ENCODE measurements at regions not wholly inside any gene's neighbourhood (a gene's known extent, or its start where the extent isn't known, plus 50 kb on each side); places are given as distances from the start of the nearest gene placed in this dataset.

DNA sequence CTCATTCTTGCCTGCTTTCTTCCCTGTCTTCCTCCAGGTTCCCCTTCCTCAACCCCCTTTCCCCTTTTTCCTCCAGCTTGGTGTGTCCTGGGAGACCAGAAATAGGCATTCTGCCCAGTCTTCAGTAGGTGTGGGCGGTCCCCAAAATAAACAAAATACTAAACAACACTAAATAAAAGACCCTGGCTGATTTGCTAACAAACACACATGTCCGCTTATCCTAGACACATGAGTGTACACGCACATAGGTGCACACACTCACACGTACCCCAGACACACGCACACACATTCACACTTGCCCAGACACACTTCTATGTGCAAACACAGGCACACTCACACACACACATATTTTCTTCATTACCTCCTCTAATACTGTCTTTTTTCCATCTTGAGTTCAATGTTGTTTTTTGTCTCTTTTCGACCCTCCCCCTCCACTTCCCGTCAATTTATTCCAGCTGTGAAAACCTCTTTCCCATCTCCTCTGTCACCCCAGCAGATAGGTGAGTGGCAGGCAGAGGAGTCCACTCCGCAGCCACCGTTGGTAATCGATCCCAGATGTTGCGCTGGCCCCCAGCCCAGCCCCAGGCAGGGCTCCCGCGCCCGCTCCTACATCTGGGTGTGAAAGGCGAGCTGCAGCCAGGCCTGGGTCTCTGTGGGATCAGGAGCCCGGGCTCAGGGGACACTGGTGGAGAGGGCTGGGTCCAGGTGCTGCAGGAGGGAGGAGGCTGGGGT, 56.9 kb upstream of the FOXP4 start:
- Mint-ChIP-seq H3K4me3 (peak overlapping the region; percentile 69), H3K9me3 (no peaks in the 10 kb centered on the region), H3K4me1 (peaks cover 79% of the 10 kb centered on the region), H3K36me3 (no peaks in the 10 kb centered on the region), H3K27ac (peak overlapping the region; percentile 27), H3K27me3 (ENCODE audit: insufficient read depth, low read depth) (peaks cover 22% of the 10 kb centered on the region)
- Histone ChIP-seq H3K36me3 (no peaks in the 10 kb centered on the region), H3K27me3 (peaks cover 56% of the 10 kb centered on the region), H4K20me1 (ENCODE audit: low read depth) (peaks cover 3% of the 10 kb centered on the region), H3K9me3 (ENCODE audit: low read depth) (no peaks in the 10 kb centered on the region), H2AFZ (replicated peaks) (no peak overlapping the region), H3K79me2 (ENCODE audit: low read depth) (no peaks in the 10 kb centered on the region), H3K4me3 (no peak overlapping the region), H3K4me1 (peaks cover 42% of the 10 kb centered on the region), H3K4me2 (peak overlapping the region; percentile 57), H3K9ac (no peak overlapping the region), H3F3A (ENCODE audit: low read depth) (peaks cover 23% of the 10 kb centered on the region), H3K27ac (no peak overlapping the region)
- no peak for DNase-seq (ENCODE audit: low spot score)
- TF ChIP-seq EZH2 (IDR thresholded peaks at IDR 0.05): no peak

DNA sequence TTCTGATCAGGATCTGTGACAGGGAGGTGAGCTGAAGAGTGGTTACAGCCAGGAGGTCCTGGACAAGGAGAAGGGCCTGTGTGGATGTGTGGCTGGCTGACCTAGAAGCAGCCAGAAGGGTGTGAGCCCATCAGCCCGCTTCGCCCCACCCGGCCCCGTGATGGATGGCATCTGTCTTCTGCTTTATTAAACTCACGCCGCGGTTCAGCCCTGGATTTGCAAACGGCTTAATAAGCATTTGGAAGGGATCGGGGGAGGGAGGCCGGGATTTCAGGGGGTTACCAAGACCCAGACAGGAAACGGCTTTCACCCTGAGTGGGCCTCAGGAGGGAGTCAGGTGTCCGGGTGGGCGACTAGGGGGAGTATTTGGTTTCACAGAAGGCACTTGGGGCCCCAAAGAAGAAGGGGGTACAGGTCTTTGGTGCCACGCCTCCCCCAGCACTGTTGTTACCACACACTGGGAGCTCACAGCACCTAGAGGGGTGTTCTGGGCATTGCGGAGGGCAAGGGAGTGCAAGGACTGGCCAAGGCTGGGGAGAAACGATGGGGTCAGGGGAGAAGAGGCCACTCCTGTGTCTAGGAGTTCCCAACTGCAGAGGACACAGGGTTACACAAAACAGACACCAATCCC, 53.8 kb upstream of the FOXP4 start:
- Mint-ChIP-seq H3K4me1 (peaks cover 79% of the 10 kb centered on the region), H3K9me3 (no peaks in the 10 kb centered on the region)

DNA sequence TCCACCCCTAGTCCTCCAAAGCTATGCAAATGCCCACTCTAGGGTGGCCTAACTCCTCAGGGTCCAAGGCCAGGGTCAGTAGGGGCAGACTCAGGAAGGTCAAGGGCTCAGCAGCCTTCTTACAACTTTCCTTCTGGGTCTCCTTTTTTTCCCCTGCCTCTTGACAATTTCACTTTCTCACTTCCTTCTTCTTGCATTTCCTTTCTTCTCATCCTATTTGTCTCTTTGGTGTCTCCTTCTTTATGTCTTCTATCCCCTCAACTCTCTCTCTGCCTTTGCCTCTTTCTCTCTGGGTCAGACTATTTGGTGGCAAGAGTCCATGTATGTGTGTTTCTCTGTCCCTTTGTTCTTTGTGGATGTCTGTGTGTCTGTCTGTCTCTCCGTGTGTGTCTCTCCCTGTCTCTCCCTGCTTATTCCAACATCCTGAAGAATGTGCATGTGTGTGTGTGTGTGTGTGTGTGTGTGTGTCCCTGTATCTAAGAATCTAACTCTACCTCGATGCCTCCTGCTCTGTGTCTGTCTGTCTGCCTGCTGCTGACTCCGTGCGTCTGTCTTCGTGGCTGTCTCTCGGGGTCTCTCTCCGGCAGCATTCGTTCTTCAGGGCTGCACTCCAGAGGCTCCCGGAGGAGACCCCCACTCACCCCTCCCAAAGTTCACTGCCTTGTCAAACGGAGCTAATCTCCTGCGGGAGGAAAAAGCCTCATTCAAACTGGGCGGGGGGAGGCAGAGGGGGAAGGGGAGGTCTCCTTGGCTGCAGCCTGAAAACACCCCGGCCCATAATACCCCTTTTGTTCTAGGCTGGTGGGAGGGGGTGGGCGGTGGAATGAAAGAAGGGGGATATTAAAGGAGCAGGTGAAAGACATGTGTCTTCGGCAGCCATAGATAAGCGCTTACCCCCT, 51.7 kb upstream of the FOXP4 start:
- no peaks in the 10 kb centered on the region for H3K36me3 Mint-ChIP-seq
- H3K9me3 Mint-ChIP-seq: no peaks in the 10 kb centered on the region
- peaks cover 19% of the 10 kb centered on the region for H3K27me3 Mint-ChIP-seq (ENCODE audit: insufficient read depth, low read depth)
- DNase-seq (ENCODE audit: low spot score): peak; percentile 88
- no peak overlapping the region for H3K9ac ChIP-seq
- H3K27me3 ChIP-seq: peaks cover 92% of the 10 kb centered on the region
- peaks cover 13% of the 10 kb centered on the region for H3F3A ChIP-seq (ENCODE audit: low read depth)
- H3K4me3 Mint-ChIP-seq: peak overlapping the region; percentile 59
- H3K27ac ChIP-seq: no peak overlapping the region
- peaks cover 30% of the 10 kb centered on the region for H3K4me1 ChIP-seq
- no peaks in the 10 kb centered on the region for H3K36me3 ChIP-seq
- H3K9me3 ChIP-seq (ENCODE audit: low read depth): no peaks in the 10 kb centered on the region
- H2AFZ ChIP-seq (replicated peaks): no peak overlapping the region
- H3K27ac Mint-ChIP-seq: peak overlapping the region; percentile 51
- H3K4me2 ChIP-seq: peak overlapping the region; percentile 80
- H3K4me3 ChIP-seq: peak overlapping the region; percentile 35
- no peaks in the 10 kb centered on the region for H3K79me2 ChIP-seq (ENCODE audit: low read depth)
- H4K20me1 ChIP-seq (ENCODE audit: low read depth): peaks cover 15% of the 10 kb centered on the region
- peaks cover 65% of the 10 kb centered on the region for H3K4me1 Mint-ChIP-seq
- peak; percentile 44 for TF ChIP-seq EZH2 (IDR thresholded peaks at IDR 0.05)
- TF ChIP-seq, protein P1, sequence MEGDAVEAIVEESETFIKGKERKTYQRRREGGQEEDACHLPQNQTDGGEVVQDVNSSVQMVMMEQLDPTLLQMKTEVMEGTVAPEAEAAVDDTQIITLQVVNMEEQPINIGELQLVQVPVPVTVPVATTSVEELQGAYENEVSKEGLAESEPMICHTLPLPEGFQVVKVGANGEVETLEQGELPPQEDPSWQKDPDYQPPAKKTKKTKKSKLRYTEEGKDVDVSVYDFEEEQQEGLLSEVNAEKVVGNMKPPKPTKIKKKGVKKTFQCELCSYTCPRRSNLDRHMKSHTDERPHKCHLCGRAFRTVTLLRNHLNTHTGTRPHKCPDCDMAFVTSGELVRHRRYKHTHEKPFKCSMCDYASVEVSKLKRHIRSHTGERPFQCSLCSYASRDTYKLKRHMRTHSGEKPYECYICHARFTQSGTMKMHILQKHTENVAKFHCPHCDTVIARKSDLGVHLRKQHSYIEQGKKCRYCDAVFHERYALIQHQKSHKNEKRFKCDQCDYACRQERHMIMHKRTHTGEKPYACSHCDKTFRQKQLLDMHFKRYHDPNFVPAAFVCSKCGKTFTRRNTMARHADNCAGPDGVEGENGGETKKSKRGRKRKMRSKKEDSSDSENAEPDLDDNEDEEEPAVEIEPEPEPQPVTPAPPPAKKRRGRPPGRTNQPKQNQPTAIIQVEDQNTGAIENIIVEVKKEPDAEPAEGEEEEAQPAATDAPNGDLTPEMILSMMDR (IDR thresholded peaks at IDR 0.05): no peak

More for the DNA sequence above, 53.8 kb upstream of the FOXP4 start:
- H3K9me3 ChIP-seq (ENCODE audit: low read depth): no peaks in the 10 kb centered on the region
- Mint-ChIP-seq H3K36me3 (no peaks in the 10 kb centered on the region), H3K27me3 (ENCODE audit: insufficient read depth, low read depth) (peaks cover 22% of the 10 kb centered on the region), H3K4me3 (peak overlapping the region; percentile 65), H3K27ac (peak overlapping the region; percentile 58)
- peak overlapping the region; percentile 50 for H3K4me2 ChIP-seq
- H3K36me3 ChIP-seq: no peaks in the 10 kb centered on the region
- TF ChIP-seq EZH2 (IDR thresholded peaks at IDR 0.05): no peak
- TF ChIP-seq EZH2phosphoT487 (IDR thresholded peaks at IDR 0.05): no peak
- TF ChIP-seq, protein P1 (IDR thresholded peaks at IDR 0.05): no peak
- H3K4me1 ChIP-seq: peaks cover 50% of the 10 kb centered on the region
- H2AFZ ChIP-seq (replicated peaks): no peak overlapping the region
- peaks cover 72% of the 10 kb centered on the region for H3K27me3 ChIP-seq
- H3F3A ChIP-seq (ENCODE audit: low read depth): peaks cover 21% of the 10 kb centered on the region
- H3K9ac ChIP-seq: no peak overlapping the region
- H4K20me1 ChIP-seq (ENCODE audit: low read depth): peaks cover 15% of the 10 kb centered on the region
- no peak for DNase-seq (ENCODE audit: low spot score)
- no peak overlapping the region for H3K4me3 ChIP-seq
- no peaks in the 10 kb centered on the region for H3K79me2 ChIP-seq (ENCODE audit: low read depth)
- no peak overlapping the region for H3K27ac ChIP-seq
